ENCODE measurements at regions not wholly inside any gene's neighbourhood (a gene's known extent, or its start where the extent isn't known, plus 50 kb on each side); places are given as distances from the start of the nearest gene placed in this dataset.
A peak's percentile ranks its signal among the peaks of the same experiment; 100 is the strongest.

DNA sequence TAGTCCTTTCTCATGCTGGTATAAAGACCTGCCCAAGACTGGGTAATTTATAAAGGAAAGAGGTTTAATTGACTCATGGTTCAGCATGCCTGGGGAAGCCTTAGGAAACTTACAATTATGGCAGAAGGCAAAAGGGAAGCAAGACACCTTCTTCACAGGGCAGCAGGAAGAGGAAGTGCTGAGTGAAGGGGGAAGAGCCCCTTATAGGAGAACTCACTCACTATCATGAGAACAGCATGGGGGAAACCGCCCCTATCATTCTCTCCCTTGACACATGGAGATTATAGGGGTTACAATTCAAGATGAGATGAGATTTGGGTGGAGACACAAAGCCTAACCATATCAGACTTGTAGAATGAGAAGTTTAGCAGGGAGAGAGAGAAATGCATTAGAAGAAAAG, 373.3 kb upstream of the DIAPH2 start:
- no peak overlapping the region for H3K27ac ChIP-seq (ENCODE audit: low read depth, low read length)
- no peaks in the 10 kb centered on the region for H3K4me1 ChIP-seq (ENCODE audit: control insufficient read depth, insufficient read depth, low read length)
- no peak for DNase-seq (ENCODE audit: low read depth in 4 of 6, low spot score in 6 of 6)
- H3K27me3 ChIP-seq (ENCODE audit: control insufficient read depth, insufficient read depth, low read length) = no peaks in the 10 kb centered on the region
- no peaks in the 10 kb centered on the region for H3K9me3 ChIP-seq (ENCODE audit: control insufficient read depth, insufficient read depth, low read length)
- no CpG with 5 or more reads among the region's 1 CpG for WGBS (ENCODE audit: insufficient coverage)
- H3K36me3 ChIP-seq (ENCODE audit: control insufficient read depth, insufficient read depth, low read length) = no peaks in the 10 kb centered on the region
- no peak overlapping the region for H3K4me3 ChIP-seq (ENCODE audit: low read depth, low read length)

- Histone ChIP-seq H3K9me3 (ENCODE audit: control insufficient read depth, insufficient read depth, low read length) (no peaks in the 10 kb centered on the region), H3K4me3 (ENCODE audit: low read depth, low read length) (no peak overlapping the region), H3K36me3 (ENCODE audit: control insufficient read depth, insufficient read depth, low read length) (no peaks in the 10 kb centered on the region), H3K4me1 (ENCODE audit: control insufficient read depth, insufficient read depth, low read length) (no peaks in the 10 kb centered on the region), H3K27ac (ENCODE audit: low read depth, low read length) (no peak overlapping the region), H3K27me3 (ENCODE audit: control insufficient read depth, insufficient read depth, low read length) (no peaks in the 10 kb centered on the region)
- WGBS (ENCODE audit: insufficient coverage) = 100% methylated on average over 1 of the region's 2 CpGs
- DNase-seq (ENCODE audit: low read depth in 4 of 6, low spot score in 6 of 6) = no peak
These were observed 369.7 kb upstream of the DIAPH2 start for GRCh38 chrX:96314985-96315384.

- Histone ChIP-seq H3K36me3 (ENCODE audit: control insufficient read depth, insufficient read depth, low read length) (no peaks in the 10 kb centered on the region), H3K4me3 (ENCODE audit: low read depth, low read length) (no peak overlapping the region), H3K4me1 (ENCODE audit: control insufficient read depth, insufficient read depth, low read length) (no peaks in the 10 kb centered on the region), H3K9me3 (ENCODE audit: control insufficient read depth, insufficient read depth, low read length) (no peaks in the 10 kb centered on the region), H3K27me3 (ENCODE audit: control insufficient read depth, insufficient read depth, low read length) (no peaks in the 10 kb centered on the region), H3K27ac (ENCODE audit: low read depth, low read length) (no peak overlapping the region)
- 50% methylated on average over 1 of the region's 3 CpGs for WGBS (ENCODE audit: insufficient coverage)
- no peak for DNase-seq (ENCODE audit: low read depth in 4 of 6, low spot score in 6 of 6)
These were observed 322.8 kb upstream of the DIAPH2 start for GRCh38 chrX:96361844-96362243.

GRCh38 chrX:96372313-96373046, 312.2 kb upstream of the DIAPH2 start:
- no peak overlapping the region for H3K4me3 ChIP-seq (ENCODE audit: low read depth, low read length)
- DNase-seq (ENCODE audit: low read depth in 4 of 6, low spot score in 6 of 6) = peak in 5 of 6 donors; percentile 2 to 82 (median 20)
- no CpG with 5 or more reads among the region's 7 CpGs for WGBS (ENCODE audit: insufficient coverage)
- no peaks in the 10 kb centered on the region for H3K9me3 ChIP-seq (ENCODE audit: control insufficient read depth, insufficient read depth, low read length)
- H3K36me3 ChIP-seq (ENCODE audit: control insufficient read depth, insufficient read depth, low read length) = no peaks in the 10 kb centered on the region
- H3K4me1 ChIP-seq (ENCODE audit: control insufficient read depth, insufficient read depth, low read length) = no peaks in the 10 kb centered on the region
- no peak overlapping the region for H3K27ac ChIP-seq (ENCODE audit: low read depth, low read length)
- H3K27me3 ChIP-seq (ENCODE audit: control insufficient read depth, insufficient read depth, low read length) = peaks cover 4% of the 10 kb centered on the region

DNA sequence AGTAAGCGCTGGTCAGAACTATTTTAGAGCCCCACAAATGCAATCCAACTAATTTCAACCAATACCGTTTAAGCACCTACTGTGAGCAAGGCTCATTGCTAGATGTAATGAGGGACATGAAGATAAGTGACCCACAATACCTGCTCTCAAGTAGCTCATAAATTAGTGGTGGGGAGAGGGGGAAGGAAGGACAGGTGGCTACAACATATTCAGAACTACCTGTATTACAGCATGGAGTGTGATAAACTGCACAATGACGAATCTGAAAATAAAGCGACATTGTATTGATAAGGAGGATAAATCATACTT, 311.6 kb upstream of the DIAPH2 start:
- WGBS (ENCODE audit: insufficient coverage) = no CpG with 5 or more reads among the region's 4 CpGs
- Histone ChIP-seq H3K9me3 (ENCODE audit: control insufficient read depth, insufficient read depth, low read length) (no peaks in the 10 kb centered on the region), H3K27ac (ENCODE audit: low read depth, low read length) (no peak overlapping the region), H3K27me3 (ENCODE audit: control insufficient read depth, insufficient read depth, low read length) (peaks cover 4% of the 10 kb centered on the region), H3K4me3 (ENCODE audit: low read depth, low read length) (no peak overlapping the region), H3K4me1 (ENCODE audit: control insufficient read depth, insufficient read depth, low read length) (no peaks in the 10 kb centered on the region), H3K36me3 (ENCODE audit: control insufficient read depth, insufficient read depth, low read length) (no peaks in the 10 kb centered on the region)
- DNase-seq (ENCODE audit: low read depth in 4 of 6, low spot score in 6 of 6) = no peak

DNA sequence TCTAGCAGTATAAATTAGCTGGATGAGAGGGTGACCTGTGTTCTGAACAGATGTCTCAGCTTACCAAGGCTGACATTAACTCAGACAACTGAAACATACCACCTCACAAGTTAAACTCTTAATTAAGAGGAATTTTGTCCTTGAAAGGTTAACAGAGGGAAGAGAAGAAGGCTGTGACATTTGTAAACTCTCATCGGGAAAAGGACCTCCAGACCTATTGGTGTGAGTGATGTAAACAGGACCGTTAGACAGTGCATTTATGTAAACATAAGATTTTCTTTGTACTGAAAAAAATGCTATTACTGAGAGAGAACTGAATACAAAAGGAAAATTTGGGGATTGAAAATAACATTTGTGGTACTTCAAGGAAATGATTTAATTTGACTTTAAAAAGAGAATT, 308.4 kb upstream of the DIAPH2 start:
- H3K4me3 ChIP-seq (ENCODE audit: low read depth, low read length) = no peak overlapping the region
- H3K27ac ChIP-seq (ENCODE audit: low read depth, low read length) = no peak overlapping the region
- WGBS (ENCODE audit: insufficient coverage) = no CpG with 5 or more reads among the region's 2 CpGs
- no peaks in the 10 kb centered on the region for H3K9me3 ChIP-seq (ENCODE audit: control insufficient read depth, insufficient read depth, low read length)
- H3K27me3 ChIP-seq (ENCODE audit: control insufficient read depth, insufficient read depth, low read length) = peaks cover 4% of the 10 kb centered on the region
- no peaks in the 10 kb centered on the region for H3K36me3 ChIP-seq (ENCODE audit: control insufficient read depth, insufficient read depth, low read length)
- DNase-seq (ENCODE audit: low read depth in 4 of 6, low spot score in 6 of 6) = no peak
- H3K4me1 ChIP-seq (ENCODE audit: control insufficient read depth, insufficient read depth, low read length) = no peaks in the 10 kb centered on the region

- WGBS (ENCODE audit: insufficient coverage) = no CpG with 5 or more reads among the region's 1 CpG
- Histone ChIP-seq H3K27me3 (ENCODE audit: control insufficient read depth, insufficient read depth, low read length) (no peaks in the 10 kb centered on the region), H3K27ac (ENCODE audit: low read depth, low read length) (no peak overlapping the region), H3K4me3 (ENCODE audit: low read depth, low read length) (no peak overlapping the region), H3K4me1 (ENCODE audit: control insufficient read depth, insufficient read depth, low read length) (no peaks in the 10 kb centered on the region), H3K9me3 (ENCODE audit: control insufficient read depth, insufficient read depth, low read length) (no peaks in the 10 kb centered on the region), H3K36me3 (ENCODE audit: control insufficient read depth, insufficient read depth, low read length) (no peaks in the 10 kb centered on the region)
- peak in 1 of 6 donors; percentile 3 for DNase-seq (ENCODE audit: low read depth in 4 of 6, low spot score in 6 of 6)
These were observed 304.7 kb upstream of the DIAPH2 start for GRCh38 chrX:96379951-96380350.

GRCh38 chrX:96382018-96382417, 302.6 kb upstream of the DIAPH2 start:
- H3K36me3 ChIP-seq (ENCODE audit: control insufficient read depth, insufficient read depth, low read length) = no peaks in the 10 kb centered on the region
- no peaks in the 10 kb centered on the region for H3K4me1 ChIP-seq (ENCODE audit: control insufficient read depth, insufficient read depth, low read length)
- no peaks in the 10 kb centered on the region for H3K9me3 ChIP-seq (ENCODE audit: control insufficient read depth, insufficient read depth, low read length)
- no peak overlapping the region for H3K4me3 ChIP-seq (ENCODE audit: low read depth, low read length)
- no peak for DNase-seq (ENCODE audit: low read depth in 4 of 6, low spot score in 6 of 6)
- H3K27ac ChIP-seq (ENCODE audit: low read depth, low read length) = no peak overlapping the region
- H3K27me3 ChIP-seq (ENCODE audit: control insufficient read depth, insufficient read depth, low read length) = no peaks in the 10 kb centered on the region

DNA sequence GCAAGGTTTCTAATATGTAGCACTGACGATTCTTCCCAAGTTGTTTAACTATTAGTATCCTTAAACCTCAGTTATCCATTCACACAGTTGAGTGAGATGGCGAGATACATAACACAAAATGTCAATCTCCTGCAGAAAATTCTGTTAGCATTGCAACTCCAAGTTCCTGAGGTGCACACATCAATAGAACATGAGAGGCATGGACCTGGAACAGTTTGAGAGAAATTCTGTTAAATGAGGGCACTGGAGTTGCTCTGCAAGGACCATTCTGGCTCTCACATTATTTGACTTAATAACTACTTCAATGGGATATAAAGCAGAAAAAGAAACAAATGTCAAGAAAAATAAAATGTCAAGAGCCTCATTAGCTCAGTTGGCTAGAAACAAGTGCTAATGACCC, 301.2 kb upstream of the DIAPH2 start:
- H3K27me3 ChIP-seq (ENCODE audit: control insufficient read depth, insufficient read depth, low read length) = no peaks in the 10 kb centered on the region
- H3K4me3 ChIP-seq (ENCODE audit: low read depth, low read length) = no peak overlapping the region
- no peaks in the 10 kb centered on the region for H3K9me3 ChIP-seq (ENCODE audit: control insufficient read depth, insufficient read depth, low read length)
- WGBS (ENCODE audit: insufficient coverage) = no CpG with 5 or more reads among the region's 2 CpGs
- no peaks in the 10 kb centered on the region for H3K36me3 ChIP-seq (ENCODE audit: control insufficient read depth, insufficient read depth, low read length)
- DNase-seq (ENCODE audit: low read depth in 4 of 6, low spot score in 6 of 6) = no peak
- H3K4me1 ChIP-seq (ENCODE audit: control insufficient read depth, insufficient read depth, low read length) = no peaks in the 10 kb centered on the region
- H3K27ac ChIP-seq (ENCODE audit: low read depth, low read length) = no peak overlapping the region

GRCh38 chrX:96386325-96386724, 298.3 kb upstream of the DIAPH2 start:
- WGBS (ENCODE audit: insufficient coverage) = no CpG with 5 or more reads among the region's 3 CpGs
- H3K27me3 ChIP-seq (ENCODE audit: control insufficient read depth, insufficient read depth, low read length) = no peaks in the 10 kb centered on the region
- no peak for DNase-seq (ENCODE audit: low read depth in 4 of 6, low spot score in 6 of 6)
- H3K36me3 ChIP-seq (ENCODE audit: control insufficient read depth, insufficient read depth, low read length) = no peaks in the 10 kb centered on the region
- no peaks in the 10 kb centered on the region for H3K9me3 ChIP-seq (ENCODE audit: control insufficient read depth, insufficient read depth, low read length)
- no peak overlapping the region for H3K27ac ChIP-seq (ENCODE audit: low read depth, low read length)
- H3K4me3 ChIP-seq (ENCODE audit: low read depth, low read length) = no peak overlapping the region
- H3K4me1 ChIP-seq (ENCODE audit: control insufficient read depth, insufficient read depth, low read length) = no peaks in the 10 kb centered on the region

All from spinal cord (tissue), 9 donors.